Neural crest cell (in vitro differentiated cells): ENCODE measurements at regions not wholly inside any gene's neighbourhood (a gene's known extent, or its start where the extent isn't known, plus 50 kb on each side); places are given as distances from the start of the nearest gene placed in this dataset.

Experiments used
- DNase-seq: peaks from one replicate; pipeline ENCODE4 v3.0.0; 2021; ENCODE audit warnings: low read depth, mixed read lengths, low spot score
- H3K27ac Mint-ChIP-seq: one replicate; pipeline ENCODE4 v1.8.0; 2021; ENCODE audit warnings: mild to moderate bottlenecking, mixed read lengths; ENCODE audit not compliant: unreplicated experiment
- H3K27me3 Mint-ChIP-seq: 2 replicates; pipeline ENCODE4 v1.8.0; 2021; ENCODE audit warnings: low read depth, mild to moderate bottlenecking, mixed read lengths
- H3K36me3 Mint-ChIP-seq: 2 replicates; pipeline ENCODE4 v1.8.0; 2021; ENCODE audit warnings: low read depth, mild to moderate bottlenecking, mixed read lengths
- H3K4me1 Mint-ChIP-seq: 2 replicates; pipeline ENCODE4 v1.8.0; 2021; ENCODE audit warnings: mixed read lengths
- H3K4me3 Mint-ChIP-seq: one replicate; pipeline ENCODE4 v1.8.0; 2021; ENCODE audit warnings: mild to moderate bottlenecking, mixed read lengths
- H3K9me3 Mint-ChIP-seq: 2 replicates; pipeline ENCODE4 v1.8.0; 2021; ENCODE audit warnings: mixed read lengths
- CTCF ChIP-seq: fragments of 200-600 bp; sonication (generic); conservative IDR thresholded peaks from 2 replicates; pipeline ENCODE4 v1.5.0; 2021; ENCODE audit warnings: antibody characterized with exemption, mild to moderate bottlenecking

GRCh38 chr12:47349137-47350061 is 269.6 kb upstream of the AMIGO2 start:
- Mint-ChIP-seq H3K4me1 (no peaks in the 10 kb centered on the region), H3K27me3 (no peaks in the 10 kb centered on the region), H3K27ac (no peak overlapping the region), H3K36me3 (no peaks in the 10 kb centered on the region), H3K4me3 (no peak overlapping the region), H3K9me3 (peaks cover 7% of the 10 kb centered on the region)
- TF ChIP-seq CTCF = no peak
- DNase-seq = no peak

- DNase-seq = no peak
- Mint-ChIP-seq H3K27ac (no peak overlapping the region), H3K4me3 (no peak overlapping the region), H3K4me1 (no peaks in the 10 kb centered on the region), H3K9me3 (no peaks in the 10 kb centered on the region), H3K27me3 (no peaks in the 10 kb centered on the region), H3K36me3 (no peaks in the 10 kb centered on the region)
- no peak for TF ChIP-seq CTCF
These were observed 268.4 kb upstream of the AMIGO2 start for GRCh38 chr12:47348206-47348605.

- H3K9me3 Mint-ChIP-seq = no peaks in the 10 kb centered on the region
- no peak for DNase-seq
- no peak for TF ChIP-seq CTCF
- H3K4me3 Mint-ChIP-seq = no peak overlapping the region
- no peaks in the 10 kb centered on the region for H3K36me3 Mint-ChIP-seq
- H3K27ac Mint-ChIP-seq = no peak overlapping the region
- no peaks in the 10 kb centered on the region for H3K27me3 Mint-ChIP-seq
- H3K4me1 Mint-ChIP-seq = no peaks in the 10 kb centered on the region
These were observed 266.7 kb upstream of the AMIGO2 start for GRCh38 chr12:47346251-47347019.

GRCh38 chr12:47343684-47344567 is 264.2 kb upstream of the AMIGO2 start:
- no peak for TF ChIP-seq CTCF
- no peaks in the 10 kb centered on the region for H3K27me3 Mint-ChIP-seq

GRCh38 chr12:47340411-47341015 is 260.8 kb upstream of the AMIGO2 start:
- H3K27me3 Mint-ChIP-seq = no peaks in the 10 kb centered on the region
- H3K4me1 Mint-ChIP-seq = no peaks in the 10 kb centered on the region
- no peak overlapping the region for H3K27ac Mint-ChIP-seq
- H3K36me3 Mint-ChIP-seq = peaks cover 3% of the 10 kb centered on the region
- TF ChIP-seq CTCF = no peak
- peaks cover 8% of the 10 kb centered on the region for H3K9me3 Mint-ChIP-seq
- no peak overlapping the region for H3K4me3 Mint-ChIP-seq
- DNase-seq = no peak

More at GRCh38 chr12:47343684-47344567, 264.2 kb upstream of the AMIGO2 start:
- H3K4me3 Mint-ChIP-seq = no peak overlapping the region
- no peaks in the 10 kb centered on the region for H3K36me3 Mint-ChIP-seq
- H3K27ac Mint-ChIP-seq = no peak overlapping the region
- no peaks in the 10 kb centered on the region for H3K9me3 Mint-ChIP-seq
- DNase-seq = no peak
- no peaks in the 10 kb centered on the region for H3K4me1 Mint-ChIP-seq
